ENCODE measurements at regions not wholly inside any gene's neighbourhood (a gene's known extent, or its start where the extent isn't known, plus 50 kb on each side); places are given as distances from the start of the nearest gene placed in this dataset.

GRCh38 chr20:50253101-50253500 lies 62.5 kb downstream of the CEBPB start:
- TF ChIP-seq CTCF (IDR thresholded peaks at IDR 0.05) (no peak), POLR2A (IDR thresholded peaks at IDR 0.05; ENCODE audit: low read depth) (no peak), POLR2AphosphoS5 (IDR thresholded peaks at IDR 0.05) (no peak)

Measured in esophagus muscularis mucosa (tissue), 3 donors.